Cardiac fibroblast (primary cell): ENCODE measurements at regions not wholly inside any gene's neighbourhood (a gene's known extent, or its start where the extent isn't known, plus 50 kb on each side); places are given as distances from the start of the nearest gene placed in this dataset.

Source experiments
- DNase-seq, 2 donors: peaks; one replicate each; pipeline versions ENCODE4 v3.0.0 to v3.0.0-alpha.2; 2010; ENCODE audit warnings: low read depth in 2 of 2
- H3K4me3 ChIP-seq, 2 donors: replicated peaks in 1 of 2; 1 replicate in 1 of 2; 2 replicates in 1 of 2; pipeline ENCODE4 v1.5.1; 2011; ENCODE audit warnings: low read depth in 2 of 2, low read length in 2 of 2, mild to moderate bottlenecking in 2 of 2, moderate library complexity in 1 of 2
- CTCF ChIP-seq: IDR thresholded peaks from one replicate; pipeline ENCODE4 v1.5.1; 2011; ENCODE audit warnings: low read depth, mild to moderate bottlenecking, low read length, inconsistent platforms

- no peak for TF ChIP-seq CTCF
- H3K4me3 ChIP-seq, result no peak overlapping the region
- DNase-seq, result no peak
These were observed 1131.6 kb upstream of the TMEFF2 start for GRCh38 chr2:193326296-193326695.

- H3K4me3 ChIP-seq, result no peak overlapping the region
- no peak for DNase-seq
- no peak for TF ChIP-seq CTCF
These were observed 1120.8 kb upstream of the TMEFF2 start for GRCh38 chr2:193315428-193316091.

- H3K4me3 ChIP-seq, result no peak overlapping the region
- DNase-seq, result no peak
- no peak for TF ChIP-seq CTCF
These were observed 1108.7 kb upstream of the TMEFF2 start for GRCh38 chr2:193303464-193303863.

GRCh38 chr2:193294371-193294770, 1099.6 kb upstream of the TMEFF2 start:
- no peak overlapping the region for H3K4me3 ChIP-seq
- TF ChIP-seq CTCF, result no peak
- no peak for DNase-seq

- DNase-seq, result no peak
- TF ChIP-seq CTCF, result no peak
- H3K4me3 ChIP-seq, result no peak overlapping the region
These were observed 1084.6 kb upstream of the TMEFF2 start for GRCh38 chr2:193279361-193279760.

- no peak overlapping the region for H3K4me3 ChIP-seq
- no peak for TF ChIP-seq CTCF
- no peak for DNase-seq
These were observed 1082.3 kb upstream of the TMEFF2 start for GRCh38 chr2:193276988-193277387.

GRCh38 chr2:193276560-193276959, 1081.8 kb upstream of the TMEFF2 start:
- H3K4me3 ChIP-seq, result no peak overlapping the region
- TF ChIP-seq CTCF, result no peak
- no peak for DNase-seq
